Effector memory CD8-positive, alpha-beta T cell (primary cell): ENCODE measurements at regions not wholly inside any gene's neighbourhood (a gene's known extent, or its start where the extent isn't known, plus 50 kb on each side); places are given as distances from the start of the nearest gene placed in this dataset.
A peak's percentile ranks its signal among the peaks of the same experiment; 100 is the strongest.

ENCODE experiments used
- ATAC-seq: fragments of 150-1000 bp; cut with Tn5 transposase; replicated peaks from 2 replicates; pipeline ENCODE4 v1.10.0; 2021; ENCODE audit warnings: mild to moderate bottlenecking, moderate library complexity
- DNase-seq, 3 experiments: peaks; one replicate each; pipeline ENCODE4 v3.0.0; 2021
- H3K27ac Mint-ChIP-seq, 2 donors: one replicate each; pipeline ENCODE4 v1.8.0; 2022; ENCODE audit warnings: mild to moderate bottlenecking in 2 of 2, mixed read lengths in 2 of 2, moderate library complexity in 2 of 2
- H3K27me3 Mint-ChIP-seq, 2 donors: one replicate each; pipeline ENCODE4 v1.8.0; 2022; ENCODE audit warnings: mixed read lengths in 2 of 2
- H3K36me3 Mint-ChIP-seq: one replicate; pipeline ENCODE4 v1.8.0; 2022; ENCODE audit warnings: mild to moderate bottlenecking, moderate library complexity, mixed read lengths; ENCODE audit not compliant: insufficient read depth
- H3K4me1 Mint-ChIP-seq, 2 donors: one replicate each; pipeline ENCODE4 v1.8.0; 2022; ENCODE audit warnings: low read depth in 2 of 2, mixed read lengths in 2 of 2
- H3K4me3 Mint-ChIP-seq, 2 donors: one replicate each; pipeline ENCODE4 v1.8.0; 2022; ENCODE audit warnings: mild to moderate bottlenecking in 2 of 2, mixed read lengths in 2 of 2, moderate library complexity in 2 of 2
- H3K9me3 Mint-ChIP-seq, 2 donors: one replicate each; pipeline ENCODE4 v1.8.0; 2022; ENCODE audit warnings: mixed read lengths in 2 of 2

DNA sequence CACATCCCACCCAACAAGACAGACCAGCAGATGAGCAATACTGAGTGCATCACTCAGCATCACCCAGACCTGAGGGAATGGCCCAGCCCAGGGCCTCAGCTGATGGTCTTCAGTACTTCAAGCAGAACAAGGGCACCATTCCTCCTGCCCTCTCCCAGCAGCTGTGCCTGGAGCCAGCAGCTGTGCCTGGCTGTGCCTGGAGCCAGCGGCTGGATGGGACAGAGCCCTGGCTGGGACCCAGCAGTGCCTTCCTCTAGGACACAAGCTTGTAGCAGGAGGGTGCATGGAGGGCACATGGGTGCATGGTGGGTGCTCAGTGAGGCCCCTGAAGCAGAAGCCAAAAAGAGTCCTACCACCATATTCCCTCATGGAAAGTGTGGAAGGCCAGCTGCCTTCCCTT lies 583.8 kb downstream of the NPHP4 start:
- no peak for DNase-seq
- Mint-ChIP-seq H3K27ac (no peak overlapping the region), H3K9me3 (no peaks in the 10 kb centered on the region), H3K4me1 (peaks cover 18 to 19% of the 10 kb centered on the region in 2 donors), H3K36me3 (no peaks in the 10 kb centered on the region), H3K27me3 (no peaks in the 10 kb centered on the region), H3K4me3 (no peak overlapping the region)
- ATAC-seq, result no peak

GRCh38 chr1:5405263-5405662 lies 587.0 kb downstream of the NPHP4 start:
- Mint-ChIP-seq H3K36me3 (no peaks in the 10 kb centered on the region), H3K27me3 (no peaks in the 10 kb centered on the region)

GRCh38 chr1:5404412-5405203 lies 587.6 kb downstream of the NPHP4 start:
- no peaks in the 10 kb centered on the region for H3K27me3 Mint-ChIP-seq
- no peak overlapping the region for H3K4me3 Mint-ChIP-seq
- H3K27ac Mint-ChIP-seq, result no peak overlapping the region
- ATAC-seq, result no peak
- DNase-seq, result no peak
- H3K4me1 Mint-ChIP-seq, result peaks cover 0 to 3% of the 10 kb centered on the region in 2 donors
- H3K9me3 Mint-ChIP-seq, result no peaks in the 10 kb centered on the region
- H3K36me3 Mint-ChIP-seq, result no peaks in the 10 kb centered on the region

More at GRCh38 chr1:5405263-5405662, 587.0 kb downstream of the NPHP4 start:
- no peaks in the 10 kb centered on the region for H3K4me1 Mint-ChIP-seq
- no peak overlapping the region for H3K27ac Mint-ChIP-seq
- no peak overlapping the region for H3K4me3 Mint-ChIP-seq
- ATAC-seq, result no peak
- DNase-seq, result no peak
- H3K9me3 Mint-ChIP-seq, result no peaks in the 10 kb centered on the region

- Mint-ChIP-seq H3K27ac (no peak overlapping the region), H3K4me3 (no peak overlapping the region), H3K9me3 (peaks cover 0 to 3% of the 10 kb centered on the region in 2 donors), H3K27me3 (no peaks in the 10 kb centered on the region), H3K36me3 (no peaks in the 10 kb centered on the region), H3K4me1 (peaks cover 0 to 3% of the 10 kb centered on the region in 2 donors)
- ATAC-seq (no peak), DNase-seq (no peak)
Observed at GRCh38 chr1:5403935-5404334, 588.3 kb downstream of the NPHP4 start.

DNA sequence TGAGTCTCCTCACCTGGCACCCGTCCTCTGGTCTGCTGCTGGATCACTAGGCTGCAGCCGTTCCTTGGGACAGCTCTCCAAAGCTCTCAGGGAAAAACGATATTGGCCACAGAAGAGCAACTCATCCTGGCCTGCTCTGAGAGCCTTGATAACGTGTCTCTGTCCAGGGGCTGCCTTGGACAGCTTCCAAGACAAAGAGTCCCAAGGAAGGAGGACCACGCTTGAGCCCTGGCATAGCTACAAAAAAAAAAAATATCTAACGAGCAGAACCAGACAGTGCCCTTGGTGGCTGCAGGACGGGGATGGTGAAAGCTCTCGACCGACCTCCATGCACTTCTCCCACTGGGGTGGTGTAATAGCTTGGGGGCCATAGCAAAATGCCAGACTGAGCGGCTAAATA lies 589.6 kb downstream of the NPHP4 start:
- no peak for ATAC-seq
- DNase-seq, result no peak
- H3K9me3 Mint-ChIP-seq, result peaks cover 0 to 3% of the 10 kb centered on the region in 2 donors

DNA sequence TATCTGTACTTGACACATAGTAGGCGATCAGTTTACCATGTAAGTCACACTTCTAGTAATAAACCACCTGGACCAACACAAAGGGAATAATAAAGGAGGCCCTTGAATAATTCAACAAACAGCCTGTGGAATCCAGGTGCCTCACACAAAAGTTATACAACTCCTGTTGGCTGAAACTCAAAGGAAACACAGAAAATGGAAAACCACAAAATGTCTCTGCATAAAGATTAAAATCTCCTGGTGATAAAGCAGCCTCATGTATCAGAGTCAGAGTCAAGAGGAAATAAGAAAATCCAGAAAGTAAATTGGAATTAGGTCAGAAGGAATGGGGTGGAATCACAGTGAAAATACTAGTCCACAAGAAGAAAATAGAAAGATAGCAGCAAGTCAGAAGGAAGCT lies 592.5 kb downstream of the NPHP4 start:
- ATAC-seq, result no peak
- no peaks in the 10 kb centered on the region for H3K27me3 Mint-ChIP-seq
- no peak overlapping the region for H3K4me3 Mint-ChIP-seq
- no peaks in the 10 kb centered on the region for H3K36me3 Mint-ChIP-seq
- H3K4me1 Mint-ChIP-seq, result peaks cover 0 to 3% of the 10 kb centered on the region in 2 donors
- DNase-seq, result no peak
- H3K27ac Mint-ChIP-seq, result no peak overlapping the region
- H3K9me3 Mint-ChIP-seq, result peaks cover 0 to 3% of the 10 kb centered on the region in 2 donors

More for the DNA sequence above, 589.6 kb downstream of the NPHP4 start:
- H3K4me1 Mint-ChIP-seq, result peaks cover 0 to 3% of the 10 kb centered on the region in 2 donors
- no peaks in the 10 kb centered on the region for H3K36me3 Mint-ChIP-seq
- no peak overlapping the region for H3K4me3 Mint-ChIP-seq
- no peak overlapping the region for H3K27ac Mint-ChIP-seq
- H3K27me3 Mint-ChIP-seq, result no peaks in the 10 kb centered on the region

GRCh38 chr1:5396593-5396992 lies 595.6 kb downstream of the NPHP4 start:
- H3K9me3 Mint-ChIP-seq, result peaks cover 0 to 3% of the 10 kb centered on the region in 2 donors
- H3K27ac Mint-ChIP-seq, result no peak overlapping the region
- H3K4me3 Mint-ChIP-seq, result no peak overlapping the region
- H3K4me1 Mint-ChIP-seq, result peaks cover 16 to 17% of the 10 kb centered on the region in 2 donors
- DNase-seq (no peak), ATAC-seq (no peak)
- H3K27me3 Mint-ChIP-seq, result no peaks in the 10 kb centered on the region
- no peaks in the 10 kb centered on the region for H3K36me3 Mint-ChIP-seq

DNA sequence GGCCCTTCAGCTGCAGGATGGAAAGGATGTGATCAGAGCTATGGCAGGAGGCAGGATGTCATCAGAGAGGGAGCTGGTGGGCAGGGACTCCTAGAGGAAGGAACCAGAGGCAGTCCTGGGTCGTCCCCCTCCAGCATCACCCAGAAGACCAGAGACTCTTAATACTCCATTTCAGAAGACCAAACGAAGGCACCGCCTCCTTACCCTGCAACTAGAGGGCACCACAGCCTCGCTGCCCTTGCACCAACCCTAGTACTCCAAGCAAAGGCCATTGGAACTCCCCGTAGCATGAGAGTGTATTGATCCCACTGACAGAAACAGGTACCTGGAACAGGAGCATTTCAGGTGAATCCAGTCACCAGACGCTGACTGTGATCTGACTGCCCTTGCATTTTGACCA lies 598.1 kb downstream of the NPHP4 start:
- H3K4me3 Mint-ChIP-seq, result no peak overlapping the region
- H3K36me3 Mint-ChIP-seq, result peaks cover under 1% of the 10 kb centered on the region
- peaks cover 22% of the 10 kb centered on the region in 2 donors for H3K4me1 Mint-ChIP-seq
- no peaks in the 10 kb centered on the region for H3K27me3 Mint-ChIP-seq
- H3K9me3 Mint-ChIP-seq, result peaks cover 0 to 2% of the 10 kb centered on the region in 2 donors
- DNase-seq (no peak), ATAC-seq (no peak)
- H3K27ac Mint-ChIP-seq, result peak overlapping the region in 1 of 2 donors; percentile 29

DNA sequence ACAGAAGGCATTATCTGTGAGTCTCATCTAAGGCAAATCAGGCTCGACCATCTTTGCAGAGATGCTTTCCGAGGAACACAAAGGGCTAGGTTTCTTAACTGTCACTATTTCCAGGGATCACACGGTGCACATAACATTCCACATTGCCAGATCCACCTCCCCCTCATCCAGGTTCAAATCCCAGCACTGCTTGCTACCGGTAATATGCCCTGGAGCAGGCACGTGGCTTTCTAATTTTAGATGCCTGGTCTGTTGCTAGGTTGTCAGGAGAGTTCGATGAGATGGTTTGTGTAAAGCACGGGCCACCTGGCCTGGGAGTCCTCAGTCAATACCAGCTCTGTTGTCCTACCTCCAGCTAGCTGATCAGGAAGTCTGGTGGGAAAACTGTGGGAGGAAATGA lies 598.6 kb downstream of the NPHP4 start:
- H3K4me1 Mint-ChIP-seq, result peaks cover 26 to 27% of the 10 kb centered on the region in 2 donors
- H3K27ac Mint-ChIP-seq, result no peak overlapping the region
- no peak for ATAC-seq

GRCh38 chr1:5393146-5393545 lies 599.1 kb downstream of the NPHP4 start:
- Mint-ChIP-seq H3K4me3 (no peak overlapping the region), H3K27me3 (no peaks in the 10 kb centered on the region), H3K36me3 (peaks cover 5% of the 10 kb centered on the region), H3K4me1 (peaks cover 29 to 31% of the 10 kb centered on the region in 2 donors), H3K27ac (peak overlapping the region in 1 of 2 donors; percentile 6), H3K9me3 (no peaks in the 10 kb centered on the region)
- no peak for ATAC-seq
- no peak for DNase-seq

More for the DNA sequence above, 598.6 kb downstream of the NPHP4 start:
- no peaks in the 10 kb centered on the region for H3K9me3 Mint-ChIP-seq
- no peaks in the 10 kb centered on the region for H3K27me3 Mint-ChIP-seq
- no peak for DNase-seq
- H3K36me3 Mint-ChIP-seq, result peaks cover 5% of the 10 kb centered on the region
- no peak overlapping the region for H3K4me3 Mint-ChIP-seq

- peaks cover 29 to 33% of the 10 kb centered on the region in 2 donors for H3K4me1 Mint-ChIP-seq
- H3K27ac Mint-ChIP-seq, result no peak overlapping the region
- ATAC-seq (no peak), DNase-seq (no peak)
- peaks cover 5% of the 10 kb centered on the region for H3K36me3 Mint-ChIP-seq
- H3K4me3 Mint-ChIP-seq, result no peak overlapping the region
- no peaks in the 10 kb centered on the region for H3K9me3 Mint-ChIP-seq
- no peaks in the 10 kb centered on the region for H3K27me3 Mint-ChIP-seq
Observed at GRCh38 chr1:5391725-5392124, 600.5 kb downstream of the NPHP4 start.

DNA sequence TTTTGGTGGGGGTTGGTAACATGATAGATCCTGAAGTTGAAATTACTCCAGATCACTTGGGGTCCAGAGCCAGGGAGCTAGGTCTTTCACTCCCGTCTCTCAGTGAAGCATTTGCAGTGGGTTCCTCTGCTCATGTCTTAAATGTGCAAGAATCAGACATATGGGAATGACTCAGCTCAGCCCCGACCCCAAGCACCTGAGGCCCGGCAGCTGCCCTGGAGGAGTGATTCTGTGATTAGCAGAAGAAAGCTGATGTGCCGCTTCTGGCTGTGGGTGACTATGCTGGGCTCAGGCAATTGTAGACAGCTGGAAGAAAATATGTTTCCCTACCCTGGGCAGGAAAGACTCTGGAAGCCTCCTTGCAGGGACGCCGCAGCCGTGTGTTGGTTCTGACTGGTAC lies 601.7 kb downstream of the NPHP4 start:
- Mint-ChIP-seq H3K4me3 (no peak overlapping the region), H3K27me3 (no peaks in the 10 kb centered on the region), H3K27ac (no peak overlapping the region), H3K4me1 (peaks cover 31 to 38% of the 10 kb centered on the region in 2 donors), H3K36me3 (peaks cover 5% of the 10 kb centered on the region), H3K9me3 (no peaks in the 10 kb centered on the region)
- ATAC-seq (no peak), DNase-seq (no peak)

GRCh38 chr1:5389101-5389885 lies 602.9 kb downstream of the NPHP4 start:
- ATAC-seq, result peak; percentile 77
- H3K36me3 Mint-ChIP-seq, result peaks cover 5% of the 10 kb centered on the region
- no peaks in the 10 kb centered on the region for H3K27me3 Mint-ChIP-seq
- no peaks in the 10 kb centered on the region for H3K9me3 Mint-ChIP-seq
- peak in 1 of 3 experiments; percentile 3 for DNase-seq
- H3K27ac Mint-ChIP-seq, result peak overlapping the region in 1 of 2 donors; percentile 78
- H3K4me1 Mint-ChIP-seq, result peaks cover 34 to 38% of the 10 kb centered on the region in 2 donors
- H3K4me3 Mint-ChIP-seq, result peak overlapping the region; percentile 73 to 82
